Peyer's patch (tissue), 4 donors: ENCODE measurements at regions not wholly inside any gene's neighbourhood (a gene's known extent, or its start where the extent isn't known, plus 50 kb on each side); places are given as distances from the start of the nearest gene placed in this dataset.

Source experiments
- DNase-seq, 3 donors: peaks; one replicate each; pipeline ENCODE4 v3.0.0-alpha.2; 2017 to 2019
- H3K27ac ChIP-seq, 4 donors: fragments of 200-600 bp; sonication (generic); one replicate each; pipeline ENCODE4 v1.5.1; 2016 to 2019
- H3K27me3 ChIP-seq, 2 donors: fragments of 200-600 bp; sonication (generic); one replicate each; pipeline ENCODE4 v1.5.1; 2019
- H3K36me3 ChIP-seq, 3 donors: fragments of 200-600 bp; sonication (generic); one replicate each; pipeline ENCODE4 v1.5.1; 2016 to 2019
- H3K4me1 ChIP-seq, 4 donors: fragments of 200-600 bp; sonication (generic); one replicate each; pipeline ENCODE4 v1.5.1; 2016 to 2019
- H3K4me3 ChIP-seq, 4 donors: fragments of 200-600 bp; sonication (generic); 1 replicate in 3 of 4; 2 replicates in 1 of 4; pipeline ENCODE4 v1.5.1; 2016 to 2019; ENCODE audit warnings: mild to moderate bottlenecking in 1 of 4
- H3K9me3 ChIP-seq, 4 donors: fragments of 200-600 bp; sonication (generic); one replicate each; pipeline ENCODE4 v1.5.1; 2016 to 2019; ENCODE audit warnings: mild to moderate bottlenecking in 1 of 4
- POLR2A ChIP-seq, 2 donors: fragments of 450-650 bp; IDR thresholded peaks; one replicate each; pipeline ENCODE4 v1.5.1; 2017; ENCODE audit warnings: antibody characterized with exemption in 2 of 2, mild to moderate bottlenecking in 2 of 2, moderate library complexity in 2 of 2
- TF ChIP-seq, protein P1 (sequence below), 6 experiments: fragments of 450-650 bp in 4 of 6; fragments of 200-600 bp in 2 of 6; sonication (generic) in 1 of 6; IDR thresholded peaks; one replicate each; pipeline ENCODE4 v1.5.1; 2017 to 2019; ENCODE audit warnings: antibody characterized with exemption in 6 of 6, mild to moderate bottlenecking in 3 of 6, moderate library complexity in 1 of 6

DNA sequence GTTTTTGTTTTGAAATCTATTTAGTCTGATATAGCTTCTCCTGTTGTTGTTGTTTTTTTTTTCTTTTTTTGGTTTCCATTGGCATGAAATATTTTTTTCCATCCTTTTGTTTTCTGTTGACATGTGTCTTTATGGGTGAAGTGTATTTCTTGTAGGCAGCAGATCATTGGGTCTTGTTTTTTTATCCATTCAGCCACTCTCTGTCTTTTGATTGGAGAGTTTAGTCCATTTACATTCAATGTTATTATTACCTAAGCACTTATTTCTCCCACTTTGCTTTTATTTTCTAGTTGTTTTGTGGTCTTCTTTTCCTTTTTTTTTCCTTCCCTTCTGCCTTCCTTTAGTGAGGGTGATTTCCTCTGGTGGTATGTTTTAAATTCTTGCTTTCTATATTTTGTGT, 193.6 kb upstream of the TMEM260 start:
- Histone ChIP-seq H3K4me3 (no peak overlapping the region), H3K36me3 (no peaks in the 10 kb centered on the region), H3K27ac (no peak overlapping the region), H3K4me1 (no peaks in the 10 kb centered on the region), H3K27me3 (no peaks in the 10 kb centered on the region), H3K9me3 (no peaks in the 10 kb centered on the region)
- TF ChIP-seq POLR2A (IDR thresholded peaks at IDR 0.05), result no peak
- TF ChIP-seq, protein P1, sequence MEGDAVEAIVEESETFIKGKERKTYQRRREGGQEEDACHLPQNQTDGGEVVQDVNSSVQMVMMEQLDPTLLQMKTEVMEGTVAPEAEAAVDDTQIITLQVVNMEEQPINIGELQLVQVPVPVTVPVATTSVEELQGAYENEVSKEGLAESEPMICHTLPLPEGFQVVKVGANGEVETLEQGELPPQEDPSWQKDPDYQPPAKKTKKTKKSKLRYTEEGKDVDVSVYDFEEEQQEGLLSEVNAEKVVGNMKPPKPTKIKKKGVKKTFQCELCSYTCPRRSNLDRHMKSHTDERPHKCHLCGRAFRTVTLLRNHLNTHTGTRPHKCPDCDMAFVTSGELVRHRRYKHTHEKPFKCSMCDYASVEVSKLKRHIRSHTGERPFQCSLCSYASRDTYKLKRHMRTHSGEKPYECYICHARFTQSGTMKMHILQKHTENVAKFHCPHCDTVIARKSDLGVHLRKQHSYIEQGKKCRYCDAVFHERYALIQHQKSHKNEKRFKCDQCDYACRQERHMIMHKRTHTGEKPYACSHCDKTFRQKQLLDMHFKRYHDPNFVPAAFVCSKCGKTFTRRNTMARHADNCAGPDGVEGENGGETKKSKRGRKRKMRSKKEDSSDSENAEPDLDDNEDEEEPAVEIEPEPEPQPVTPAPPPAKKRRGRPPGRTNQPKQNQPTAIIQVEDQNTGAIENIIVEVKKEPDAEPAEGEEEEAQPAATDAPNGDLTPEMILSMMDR (IDR thresholded peaks at IDR 0.05), result no peak
- no peak for DNase-seq

DNA sequence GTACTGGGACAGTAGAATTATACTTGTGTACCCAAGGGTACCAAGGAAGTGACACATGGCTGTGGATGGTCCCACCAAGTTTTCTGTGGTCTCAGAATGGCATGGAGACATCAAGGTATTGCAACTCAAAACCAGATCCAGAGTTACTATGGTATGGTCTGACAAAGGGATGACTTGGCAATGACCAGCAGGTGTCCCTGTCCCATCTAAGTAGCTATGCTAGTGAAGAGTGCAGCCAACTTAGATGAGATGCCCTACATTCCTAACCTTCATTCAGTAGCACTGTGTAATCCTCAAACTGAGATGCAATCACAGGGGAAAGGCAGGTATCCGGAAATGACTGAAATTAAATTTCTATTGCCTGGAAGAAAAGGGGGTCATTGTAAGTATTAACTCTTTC, 188.7 kb upstream of the TMEM260 start:
- DNase-seq, result no peak
- no peaks in the 10 kb centered on the region for H3K9me3 ChIP-seq
- H3K4me1 ChIP-seq, result no peaks in the 10 kb centered on the region
- H3K36me3 ChIP-seq, result no peaks in the 10 kb centered on the region
- no peaks in the 10 kb centered on the region for H3K27me3 ChIP-seq
- no peak overlapping the region for H3K4me3 ChIP-seq
- no peak overlapping the region for H3K27ac ChIP-seq
- no peak for TF ChIP-seq POLR2A (IDR thresholded peaks at IDR 0.05)
- TF ChIP-seq, protein P1 (IDR thresholded peaks at IDR 0.05), result no peak

DNA sequence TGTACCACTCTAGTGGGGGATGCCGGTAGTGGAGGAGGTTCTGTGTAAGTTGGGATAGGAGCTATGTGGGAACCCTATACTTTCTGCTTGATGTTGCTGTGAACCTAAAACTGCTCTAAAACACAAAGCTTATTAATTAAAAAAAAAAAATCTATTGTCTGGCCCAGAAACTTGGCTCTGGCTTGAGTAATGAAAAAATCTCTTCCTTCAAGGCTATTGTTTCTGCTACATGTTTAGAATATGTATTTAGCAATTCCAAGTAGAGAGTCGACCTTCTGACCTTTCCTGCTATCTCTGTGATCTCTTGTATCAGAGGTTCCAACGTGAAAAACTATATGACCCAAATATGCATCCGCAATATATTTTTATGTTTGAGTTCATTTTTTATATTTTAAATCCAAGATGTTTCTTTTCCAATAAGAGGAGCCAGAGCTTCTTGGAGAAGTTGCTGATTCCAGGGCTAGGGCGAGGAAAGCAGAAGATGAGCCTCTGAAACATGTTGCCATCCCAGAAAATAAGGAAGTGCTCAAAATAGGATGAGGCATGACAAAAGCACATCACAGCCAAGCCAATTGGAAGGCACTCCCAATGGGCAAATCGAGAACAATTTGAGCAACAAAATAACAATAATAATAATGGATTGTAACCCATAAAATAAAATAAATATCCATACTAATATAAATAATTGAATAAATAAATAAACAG, 184.6 kb upstream of the TMEM260 start:
- H3K4me1 ChIP-seq, result no peaks in the 10 kb centered on the region
- no peak for DNase-seq
- H3K27me3 ChIP-seq, result no peaks in the 10 kb centered on the region
- H3K27ac ChIP-seq, result no peak overlapping the region
- H3K4me3 ChIP-seq, result no peak overlapping the region
- TF ChIP-seq POLR2A (IDR thresholded peaks at IDR 0.05), result no peak
- TF ChIP-seq, protein P1 (IDR thresholded peaks at IDR 0.05), result no peak
- no peaks in the 10 kb centered on the region for H3K36me3 ChIP-seq
- H3K9me3 ChIP-seq, result no peaks in the 10 kb centered on the region

DNA sequence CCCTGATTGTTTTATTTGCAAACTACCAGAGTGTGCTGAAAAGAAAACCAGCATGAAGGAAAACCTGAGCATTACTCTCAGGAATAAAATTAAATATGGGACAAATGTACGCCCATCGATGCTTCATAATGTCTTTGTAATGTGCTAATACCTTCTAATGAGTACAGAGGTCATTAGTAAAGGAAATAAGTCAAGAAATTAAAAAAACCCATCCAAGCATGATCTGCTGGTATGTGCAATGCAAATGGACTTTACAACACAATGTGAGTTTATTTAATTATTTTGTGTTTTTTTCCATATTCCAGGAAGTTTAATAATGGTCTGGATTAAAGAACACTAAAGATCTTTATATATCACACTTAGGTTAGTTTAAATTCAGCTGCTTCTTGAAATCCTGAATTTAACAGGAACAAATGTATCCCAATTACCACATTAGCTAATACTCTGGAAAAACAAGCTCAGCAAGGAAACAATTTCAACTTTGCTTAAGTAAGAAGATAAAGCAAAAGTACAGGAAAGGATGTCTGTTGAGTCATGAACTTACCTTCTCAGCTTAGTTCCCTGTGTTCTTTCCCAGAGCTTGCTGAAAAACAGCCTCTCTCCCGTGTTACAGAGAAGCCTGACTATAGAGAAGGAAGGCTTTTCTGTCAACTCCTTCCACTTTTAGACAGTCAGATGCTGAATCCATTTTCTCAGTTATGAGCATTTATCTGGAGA, 179.3 kb upstream of the TMEM260 start:
- no peak for DNase-seq
- Histone ChIP-seq H3K9me3 (no peaks in the 10 kb centered on the region), H3K27ac (no peak overlapping the region), H3K36me3 (no peaks in the 10 kb centered on the region), H3K27me3 (no peaks in the 10 kb centered on the region), H3K4me1 (no peaks in the 10 kb centered on the region), H3K4me3 (no peak overlapping the region)
- TF ChIP-seq, protein P1 (IDR thresholded peaks at IDR 0.05), result no peak
- TF ChIP-seq POLR2A (IDR thresholded peaks at IDR 0.05), result no peak

DNA sequence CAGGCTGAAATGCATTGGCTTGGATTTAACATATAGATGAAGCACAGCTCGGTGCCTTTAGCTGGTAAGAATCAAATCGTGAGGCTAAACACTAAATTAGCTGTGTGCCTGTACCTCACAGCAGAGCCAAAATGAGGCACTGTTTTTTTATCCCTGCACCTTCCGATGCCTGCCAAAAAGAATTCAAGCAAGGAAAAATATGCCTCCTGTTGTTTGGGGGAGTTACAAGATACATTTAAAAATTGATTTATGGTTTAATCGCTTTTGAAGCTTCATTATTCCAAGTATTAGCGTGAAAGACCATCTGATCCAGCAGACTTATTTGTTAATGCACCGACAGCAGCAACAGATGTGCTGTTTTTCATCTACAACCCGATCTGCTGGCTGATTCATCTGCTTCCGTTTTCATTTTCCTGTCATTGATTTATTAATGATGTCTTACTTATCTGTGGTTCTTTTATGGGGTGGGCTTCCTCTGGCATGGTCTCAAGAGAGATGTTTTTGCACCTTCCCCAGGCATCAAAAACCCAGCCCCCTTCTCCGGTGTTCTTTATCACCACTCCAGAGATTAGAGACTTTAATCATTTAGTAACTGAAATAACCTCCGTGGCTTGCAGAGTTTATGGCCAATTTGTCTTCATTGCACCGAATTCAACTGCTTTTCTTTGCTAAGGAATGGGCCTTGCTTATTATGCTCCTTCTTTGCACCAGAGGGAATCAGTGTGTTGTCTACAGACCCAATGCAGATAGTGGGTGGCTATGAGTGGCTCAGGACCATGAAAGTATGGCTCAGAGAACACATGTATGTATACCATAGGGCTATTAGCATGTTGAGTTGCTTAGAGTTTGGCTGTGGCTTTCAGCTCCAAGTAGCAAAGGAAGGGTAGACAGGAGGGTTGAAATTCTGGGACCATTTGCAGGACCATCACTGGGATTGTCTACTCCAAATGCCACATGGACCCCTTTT, 166.8 kb upstream of the TMEM260 start:
- no peak for DNase-seq
- Histone ChIP-seq H3K4me1 (no peaks in the 10 kb centered on the region), H3K27ac (no peak overlapping the region), H3K27me3 (no peaks in the 10 kb centered on the region), H3K4me3 (no peak overlapping the region), H3K9me3 (no peaks in the 10 kb centered on the region), H3K36me3 (no peaks in the 10 kb centered on the region)
- TF ChIP-seq, protein P1 (IDR thresholded peaks at IDR 0.05), result no peak
- TF ChIP-seq POLR2A (IDR thresholded peaks at IDR 0.05), result no peak
